NCI-H226 (cell line): ENCODE measurements at regions not wholly inside any gene's neighbourhood (a gene's known extent, or its start where the extent isn't known, plus 50 kb on each side); places are given as distances from the start of the nearest gene placed in this dataset.
A peak's percentile ranks its signal among the peaks of the same experiment; 100 is the strongest.

Experiments
- DNase-seq: peaks from one replicate; pipeline ENCODE4 v3.0.0-alpha.2; 2015

GRCh38 chr4:137193564-137193963 is 338.7 kb downstream of the PCDH18 start:
- no peak for DNase-seq

GRCh38 chr4:137181293-137181899 is 350.9 kb downstream of the PCDH18 start:
- DNase-seq: no peak

DNA sequence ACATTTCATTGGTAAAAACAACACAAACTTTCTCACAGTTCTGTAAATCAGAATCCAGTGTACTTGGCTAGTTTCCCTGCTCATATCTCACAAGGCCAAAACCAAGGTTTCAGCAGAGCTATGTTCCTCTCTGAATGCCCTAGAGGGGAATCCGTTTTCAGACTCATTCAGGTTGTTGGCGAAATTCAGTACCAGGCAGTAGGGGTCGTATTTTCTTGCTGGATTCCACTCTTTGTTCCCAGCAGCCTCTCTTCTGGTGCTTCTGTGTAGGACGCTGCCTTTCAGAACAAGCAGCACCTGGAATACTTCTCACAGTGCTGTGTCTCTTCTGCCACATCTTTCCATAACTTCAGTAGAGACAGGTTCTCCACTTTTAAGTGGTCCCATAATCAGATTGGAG is 351.9 kb downstream of the PCDH18 start:
- DNase-seq: no peak

GRCh38 chr4:137156807-137157206 is 375.5 kb downstream of the PCDH18 start:
- no peak for DNase-seq

DNA sequence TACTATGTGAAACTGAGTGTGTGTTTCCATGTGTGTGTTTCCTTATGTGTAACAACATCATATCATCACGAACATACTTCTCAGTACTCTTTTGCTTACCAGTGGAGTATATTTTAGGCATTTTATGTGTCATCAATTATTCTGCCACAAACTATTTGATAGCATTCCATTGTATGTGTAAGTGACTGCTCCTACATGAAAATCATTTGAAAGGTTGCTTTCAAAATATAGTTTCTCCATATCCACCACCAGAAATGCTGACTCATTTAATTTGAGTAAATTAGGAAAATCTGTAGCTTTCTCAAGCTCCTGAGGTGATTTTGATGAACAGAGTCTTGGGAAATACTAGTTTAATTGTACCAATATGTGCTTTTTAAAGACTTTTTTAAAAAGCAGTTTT is 376.2 kb downstream of the PCDH18 start:
- peak; percentile 25 for DNase-seq

DNA sequence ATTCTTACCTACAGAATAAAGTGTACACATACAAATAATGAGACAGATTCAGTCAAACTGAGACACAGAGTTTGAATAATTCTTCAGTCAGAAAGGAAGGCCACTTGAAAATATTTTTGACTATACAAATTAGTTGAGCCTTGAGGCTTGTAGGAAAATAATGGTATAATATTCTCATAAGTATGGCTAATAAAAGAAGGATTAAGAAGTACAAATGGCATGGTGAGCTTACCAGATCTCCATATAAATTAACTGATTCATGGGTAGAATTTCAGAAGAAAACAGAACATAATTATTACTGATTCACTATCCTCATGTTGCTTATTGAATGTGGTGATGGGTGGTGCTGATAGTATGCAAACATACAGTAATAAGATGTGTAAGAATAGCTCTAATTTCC is 401.1 kb downstream of the PCDH18 start:
- DNase-seq: no peak

DNA sequence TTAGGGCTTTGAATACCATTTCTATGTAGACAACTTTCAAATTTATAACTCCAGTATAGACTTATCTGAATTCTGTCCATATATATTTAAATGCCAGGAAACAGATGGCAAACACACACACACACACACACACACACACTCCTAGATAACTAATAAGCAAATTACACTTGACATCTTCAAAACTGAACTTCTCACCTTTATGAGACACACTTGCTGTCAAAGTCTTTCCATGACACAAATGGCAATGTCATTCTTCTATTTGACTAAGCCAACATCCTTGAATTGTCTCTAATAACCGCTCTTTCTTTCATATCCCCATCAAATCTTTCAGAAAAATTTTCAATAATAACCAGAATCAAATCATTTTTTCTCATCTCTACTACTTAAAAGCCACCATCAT is 402.4 kb downstream of the PCDH18 start:
- DNase-seq: no peak

DNA sequence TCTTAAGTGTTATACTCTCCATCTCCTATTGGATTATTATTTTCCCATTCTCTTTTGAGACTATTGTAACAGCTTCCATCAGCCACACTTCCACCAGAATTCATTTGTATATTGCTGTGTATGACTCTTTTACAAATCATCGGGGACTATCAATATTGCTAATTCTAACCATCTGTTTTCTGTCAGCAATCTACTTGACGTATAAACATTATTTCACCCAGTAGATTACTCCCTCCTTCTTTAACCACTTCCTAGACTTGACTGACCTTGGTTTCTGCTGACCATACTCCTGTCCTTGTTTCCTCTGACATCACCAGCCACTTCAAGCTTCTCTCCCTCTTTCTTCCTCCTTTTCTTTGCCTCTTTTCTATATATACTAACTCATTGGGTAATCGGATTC is 402.9 kb downstream of the PCDH18 start:
- no peak for DNase-seq

GRCh38 chr4:137125011-137125410 is 407.3 kb downstream of the PCDH18 start:
- no peak for DNase-seq

GRCh38 chr4:137124278-137124932 is 407.9 kb downstream of the PCDH18 start:
- no peak for DNase-seq

DNA sequence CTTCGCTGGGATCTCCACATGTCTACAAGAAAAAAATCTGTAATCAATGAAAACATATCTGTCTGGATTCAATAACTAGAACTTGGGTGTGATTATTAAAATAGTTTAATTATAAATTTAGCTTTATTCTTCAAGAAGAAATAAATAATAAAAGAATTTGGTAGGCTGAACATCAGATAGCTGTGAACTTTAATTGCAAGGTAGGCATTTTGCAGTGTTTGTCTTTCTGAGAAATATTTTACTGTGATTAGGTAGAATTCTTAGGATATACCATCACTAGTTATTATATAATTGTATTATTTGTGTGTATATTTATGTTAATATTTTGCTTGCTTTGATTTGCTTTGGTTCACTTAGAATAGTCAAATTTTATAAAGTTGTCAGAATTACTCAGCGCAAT is 409.4 kb downstream of the PCDH18 start:
- no peak for DNase-seq

GRCh38 chr4:137116144-137116543 is 416.1 kb downstream of the PCDH18 start:
- DNase-seq: peak; percentile 1

DNA sequence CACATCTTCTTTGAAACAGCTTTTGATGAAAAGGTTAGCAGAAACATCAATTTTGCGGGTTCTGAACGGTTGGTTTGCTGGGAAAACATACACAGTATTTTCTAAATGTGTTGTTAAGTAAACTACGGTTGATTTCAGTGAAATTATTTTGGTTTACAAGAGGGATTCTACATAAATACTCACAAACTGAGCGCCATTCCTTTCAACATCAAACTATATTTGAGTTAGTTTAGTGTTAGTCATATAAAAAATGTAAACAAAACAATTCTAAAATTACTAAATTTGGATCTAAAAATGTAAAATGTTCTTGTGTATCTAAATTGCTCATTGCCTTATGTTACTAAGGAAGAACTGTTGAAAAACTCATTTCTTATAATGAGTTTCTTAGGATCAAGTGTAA is 425.6 kb downstream of the PCDH18 start:
- DNase-seq: no peak

GRCh38 chr4:137106287-137106686 is 426.0 kb downstream of the PCDH18 start:
- DNase-seq: no peak

- peak; percentile 2 for DNase-seq
Observed at GRCh38 chr4:137090951-137091350, 441.3 kb downstream of the PCDH18 start.

- no peak for DNase-seq
Observed at GRCh38 chr4:137083571-137084135, 448.6 kb downstream of the PCDH18 start.

DNA sequence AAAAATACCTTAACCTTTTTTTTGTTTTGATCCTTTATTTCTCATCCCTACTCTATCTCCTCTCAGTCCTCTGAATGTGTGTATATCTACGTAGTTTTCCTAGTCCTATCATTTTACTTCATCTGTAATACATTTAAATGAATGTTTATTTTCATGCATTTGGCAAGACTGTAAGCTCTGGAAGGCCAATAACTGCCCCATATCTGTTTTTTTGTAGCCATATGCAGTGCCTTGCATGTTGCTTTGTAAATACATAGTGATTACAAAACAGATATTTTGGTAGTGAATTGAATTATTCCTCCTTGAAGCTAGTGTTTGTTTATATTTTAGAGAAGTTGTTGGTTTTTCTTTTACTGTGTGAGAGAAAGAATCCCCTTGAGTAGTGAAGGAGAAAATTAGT is 450.2 kb downstream of the PCDH18 start:
- no peak for DNase-seq

DNA sequence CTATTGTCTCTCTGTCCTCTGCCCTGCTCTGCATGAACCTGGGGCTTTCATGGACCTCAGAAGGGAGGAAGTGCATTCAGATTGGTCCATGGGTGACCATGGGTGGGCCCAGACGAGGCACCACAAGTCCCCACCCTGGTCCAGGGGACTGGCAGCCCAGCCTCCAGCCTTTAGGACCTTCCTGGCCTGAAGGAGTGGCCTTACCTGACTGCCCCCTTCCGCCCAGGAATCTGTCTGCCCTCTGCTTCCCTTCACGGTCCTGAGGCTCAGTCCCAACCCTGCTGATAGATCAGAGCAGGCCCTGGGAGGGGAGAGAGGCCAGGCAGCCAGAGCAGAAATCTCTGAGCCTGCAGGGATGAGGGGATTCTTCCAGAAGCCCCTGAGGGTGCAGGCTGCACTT is 455.4 kb downstream of the PCDH18 start:
- DNase-seq: no peak

DNA sequence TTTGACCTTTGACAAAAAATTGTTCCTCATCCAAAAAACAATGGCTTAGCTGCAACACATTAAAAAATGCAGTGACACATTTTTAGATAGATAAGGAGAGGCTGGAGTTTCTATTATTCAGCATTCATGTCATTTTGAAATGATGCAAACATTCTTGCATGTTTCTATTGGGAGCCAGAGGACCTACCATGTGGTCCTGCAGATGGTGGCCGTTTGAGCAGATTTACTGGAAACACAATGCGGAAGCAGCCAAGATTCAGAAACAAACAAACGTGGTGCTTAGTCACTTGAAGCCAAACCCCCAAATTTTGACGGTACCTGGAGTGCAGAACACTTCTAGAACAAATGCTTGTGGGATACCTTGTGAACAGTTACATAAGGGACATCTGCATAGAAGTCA is 456.7 kb downstream of the PCDH18 start:
- no peak for DNase-seq

- no peak for DNase-seq
Observed at GRCh38 chr4:137070614-137071013, 461.7 kb downstream of the PCDH18 start.

- DNase-seq: no peak
Observed at GRCh38 chr4:137069473-137069872, 462.8 kb downstream of the PCDH18 start.

DNA sequence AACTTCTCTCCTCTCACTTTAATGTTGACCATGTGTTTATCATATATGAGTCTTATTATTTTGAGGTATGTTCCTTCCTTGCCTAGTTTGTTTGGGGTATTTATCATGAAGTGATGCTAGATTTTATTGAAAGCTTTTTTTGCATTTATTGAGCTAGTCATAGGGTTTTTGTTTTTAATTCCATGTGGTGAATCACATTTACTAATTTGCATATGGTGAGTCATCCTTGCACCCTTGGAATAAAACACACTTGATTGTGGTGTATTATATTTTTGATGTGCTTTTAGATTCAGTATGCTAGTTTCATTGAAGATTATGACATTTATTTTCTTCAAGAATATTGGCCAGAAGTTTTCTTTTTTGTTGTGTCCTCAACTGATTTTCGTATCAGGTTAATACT is 464.6 kb downstream of the PCDH18 start:
- DNase-seq: no peak

DNA sequence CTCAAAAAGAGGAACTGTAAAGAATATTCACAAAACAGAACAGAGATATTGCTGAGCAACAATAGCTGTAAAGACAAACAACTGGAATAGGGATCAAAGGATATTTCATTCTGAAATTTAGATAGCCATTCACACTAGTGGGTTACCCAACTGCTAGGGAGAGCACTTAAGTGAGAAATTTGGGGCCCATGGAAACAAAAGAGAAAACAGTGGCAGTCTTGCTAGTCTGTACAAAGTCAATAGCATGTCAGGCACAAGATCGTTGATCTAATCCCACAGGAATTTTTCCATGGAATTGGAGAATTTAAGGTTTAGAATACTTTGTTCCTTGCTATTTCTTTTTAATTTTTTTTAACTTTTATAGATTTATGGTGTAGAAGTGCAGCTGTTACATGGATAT is 467.0 kb downstream of the PCDH18 start:
- peak; percentile 26 for DNase-seq

DNA sequence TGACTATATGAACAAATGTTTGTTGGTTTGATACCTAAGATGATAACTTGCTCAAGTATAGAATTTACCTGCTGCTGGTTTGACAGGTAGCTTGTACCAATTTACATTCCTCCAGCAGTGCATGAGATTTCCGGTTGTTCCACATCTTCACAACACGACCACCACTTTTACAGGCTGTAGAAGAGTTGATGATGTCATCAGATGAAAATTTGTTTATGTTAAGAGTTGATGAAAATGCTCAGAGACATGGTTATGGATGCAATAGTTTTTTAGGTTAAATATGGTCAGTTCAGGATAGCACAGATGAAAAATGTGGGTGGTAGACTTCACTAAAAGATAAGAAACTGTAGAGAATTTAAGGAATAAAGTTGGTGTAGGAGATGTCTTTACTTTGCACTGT is 468.3 kb downstream of the PCDH18 start:
- DNase-seq: no peak

- DNase-seq: no peak
Observed at GRCh38 chr4:137043184-137043583, 489.1 kb downstream of the PCDH18 start.
